Lower leg skin (tissue), 4 donors: ENCODE measurements at regions not wholly inside any gene's neighbourhood (a gene's known extent, or its start where the extent isn't known, plus 50 kb on each side); places are given as distances from the start of the nearest gene placed in this dataset.

Source experiments
- DNase-seq, 2 donors: peaks; one replicate each; pipeline ENCODE4 v3.0.0-alpha.2; 2019; ENCODE audit warnings: low spot score in 2 of 2
- H3K4me3 ChIP-seq: fragments of 200-600 bp; sonication (generic); 2 replicates; pipeline ENCODE4 v1.5.1; 2017; ENCODE audit warnings: mild to moderate bottlenecking, low read depth; ENCODE audit not compliant: poor library complexity, severe bottlenecking
- POLR2A ChIP-seq, 2 donors: fragments of 450-650 bp; IDR thresholded peaks; one replicate each; pipeline ENCODE4 v1.6.1; 2016 to 2017; ENCODE audit warnings: antibody characterized with exemption in 2 of 2, mild to moderate bottlenecking in 1 of 2, moderate library complexity in 1 of 2
- WGBS, 2 donors: methylation state at CpG; one replicate each; pipeline ENCODE4 v1.1.5; 2018; 5-methylcytosine and 5-hydroxymethylcytosine counted together
- intact Hi-C: fragments of 100-400 bp; cut with DNase I; formaldehyde crosslinking; loops from one replicate; pipeline ENCODE4 v1.15.0; 2023; ENCODE audit warnings: low total_unique reads
- TF ChIP-seq, protein P1 (sequence below), 3 donors: fragments of 450-650 bp; IDR thresholded peaks; one replicate each; pipeline ENCODE4 v1.5.1; 2016; ENCODE audit warnings: antibody characterized with exemption in 3 of 3, mild to moderate bottlenecking in 3 of 3, moderate library complexity in 2 of 3

DNA sequence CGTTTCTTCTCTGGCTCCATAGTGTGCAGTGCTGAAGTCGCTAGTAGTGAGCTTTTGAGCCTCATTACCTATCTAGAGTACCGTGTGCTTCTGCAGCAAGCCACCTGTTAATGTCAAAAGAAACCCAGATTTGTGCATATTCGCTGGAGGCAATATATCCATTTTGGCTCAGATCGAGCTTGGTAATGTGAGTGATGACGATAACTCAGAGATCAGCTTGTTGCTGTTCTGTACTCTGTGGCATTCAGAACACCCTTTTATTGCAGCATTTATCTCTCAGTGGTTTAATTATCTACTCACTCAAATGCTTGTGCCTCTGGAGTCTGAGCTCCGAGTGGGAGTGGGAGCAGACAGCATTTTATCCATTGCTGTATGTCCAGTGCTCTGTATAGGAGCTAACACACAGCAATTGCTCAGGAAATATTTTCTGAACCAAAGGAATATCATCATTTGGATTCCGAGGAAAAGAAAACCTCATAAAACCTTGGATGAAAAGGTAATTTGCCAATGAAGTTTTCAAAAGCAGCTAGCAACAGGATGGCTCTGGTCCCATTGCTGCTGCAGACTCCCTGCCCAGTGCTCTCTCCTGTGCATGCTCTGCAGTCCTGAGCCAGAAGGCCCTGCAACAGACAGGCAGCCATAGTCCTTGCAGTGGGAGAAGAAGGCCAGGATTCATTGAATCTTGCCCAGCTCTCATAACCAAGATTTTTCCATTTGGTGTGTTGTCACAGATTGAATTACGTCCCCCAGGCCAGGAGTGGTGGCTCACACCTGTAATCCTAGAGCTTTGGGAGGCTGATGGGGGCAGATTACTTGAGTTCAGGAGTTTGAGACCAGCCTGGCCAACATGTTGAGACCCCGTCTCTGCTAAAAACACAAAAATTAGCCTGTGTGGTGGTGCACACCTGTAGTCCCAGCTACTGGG is 183.8 kb downstream of the MYCN start:
- H3K4me3 ChIP-seq, result no peak overlapping the region
- no peak for DNase-seq
- TF ChIP-seq, protein P1, sequence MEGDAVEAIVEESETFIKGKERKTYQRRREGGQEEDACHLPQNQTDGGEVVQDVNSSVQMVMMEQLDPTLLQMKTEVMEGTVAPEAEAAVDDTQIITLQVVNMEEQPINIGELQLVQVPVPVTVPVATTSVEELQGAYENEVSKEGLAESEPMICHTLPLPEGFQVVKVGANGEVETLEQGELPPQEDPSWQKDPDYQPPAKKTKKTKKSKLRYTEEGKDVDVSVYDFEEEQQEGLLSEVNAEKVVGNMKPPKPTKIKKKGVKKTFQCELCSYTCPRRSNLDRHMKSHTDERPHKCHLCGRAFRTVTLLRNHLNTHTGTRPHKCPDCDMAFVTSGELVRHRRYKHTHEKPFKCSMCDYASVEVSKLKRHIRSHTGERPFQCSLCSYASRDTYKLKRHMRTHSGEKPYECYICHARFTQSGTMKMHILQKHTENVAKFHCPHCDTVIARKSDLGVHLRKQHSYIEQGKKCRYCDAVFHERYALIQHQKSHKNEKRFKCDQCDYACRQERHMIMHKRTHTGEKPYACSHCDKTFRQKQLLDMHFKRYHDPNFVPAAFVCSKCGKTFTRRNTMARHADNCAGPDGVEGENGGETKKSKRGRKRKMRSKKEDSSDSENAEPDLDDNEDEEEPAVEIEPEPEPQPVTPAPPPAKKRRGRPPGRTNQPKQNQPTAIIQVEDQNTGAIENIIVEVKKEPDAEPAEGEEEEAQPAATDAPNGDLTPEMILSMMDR (IDR thresholded peaks at IDR 0.05), result no peak
- no peak for TF ChIP-seq POLR2A (IDR thresholded peaks at IDR 0.05)
- WGBS, 2 donors, result 64 to 65% methylated on average over 10 of the region's 10 CpGs
- intact Hi-C loops, result no loop called here

DNA sequence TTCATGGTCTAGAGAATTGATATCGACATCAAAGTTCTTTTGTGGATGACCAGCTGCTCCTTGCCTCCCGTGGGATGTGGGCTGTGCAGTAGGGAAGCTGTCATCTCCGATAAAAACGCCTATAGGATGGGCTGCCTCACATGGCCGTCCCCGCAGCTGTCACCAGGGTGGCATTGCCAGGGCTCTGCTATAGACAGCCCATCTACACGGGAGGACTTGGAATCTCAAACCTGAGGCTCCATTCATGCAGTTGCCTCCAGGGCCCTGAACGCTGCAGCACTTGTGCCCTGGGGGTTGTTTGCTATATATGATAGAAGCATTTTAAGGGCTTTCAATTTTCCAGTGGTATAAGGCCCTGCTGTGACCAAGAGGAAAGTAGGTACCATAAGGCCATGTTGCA is 183.1 kb downstream of the MYCN start:
- TF ChIP-seq, protein P1 (IDR thresholded peaks at IDR 0.05), result no peak
- no peak for TF ChIP-seq POLR2A (IDR thresholded peaks at IDR 0.05)
- H3K4me3 ChIP-seq, result no peak overlapping the region
- intact Hi-C loops, result no loop called here
- no peak for DNase-seq
- WGBS, 2 donors, result 69 to 78% methylated on average over 8 of the region's 8 CpGs

DNA sequence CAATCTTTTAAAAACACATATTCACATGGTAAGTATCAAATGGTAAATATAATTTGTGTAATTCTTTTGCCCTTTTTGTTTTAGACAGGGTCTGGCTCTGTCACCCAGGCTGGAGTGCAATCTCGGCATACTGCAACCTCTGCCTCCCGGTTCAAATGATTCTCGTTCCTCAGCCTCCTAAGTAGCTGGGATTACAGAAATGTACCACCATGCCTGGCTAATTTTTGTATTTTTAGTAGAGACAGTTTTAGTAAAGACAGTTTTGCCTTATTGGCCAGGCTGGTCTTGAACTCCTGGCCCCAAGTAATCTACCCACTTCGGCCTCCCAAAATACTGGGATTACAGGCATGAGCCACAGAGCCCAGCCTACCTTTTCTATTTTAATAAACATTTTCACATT is 182.2 kb downstream of the MYCN start:
- intact Hi-C loops, result no loop called here
- 68 to 89% methylated on average over 4 of the region's 4 CpGs for WGBS, 2 donors

DNA sequence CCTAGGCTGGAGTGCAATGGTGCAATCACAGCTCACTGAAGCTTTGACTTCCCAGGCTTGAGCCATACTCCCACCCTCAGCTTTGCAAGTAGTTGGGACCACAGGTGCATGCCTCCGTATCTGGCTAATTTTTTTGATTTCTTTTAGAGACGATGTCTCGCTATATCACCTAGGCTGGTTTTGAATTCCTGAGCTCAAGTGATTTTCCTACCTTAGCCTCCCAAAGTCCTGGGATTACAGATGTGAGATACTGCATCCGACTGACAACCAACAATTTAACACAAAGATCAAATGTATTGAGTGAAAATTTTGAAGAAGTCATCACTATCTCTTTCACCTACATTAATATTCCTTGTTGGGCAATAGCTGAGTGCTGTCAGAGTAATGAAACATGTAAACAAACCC is 181.6 kb downstream of the MYCN start:
- no peak overlapping the region for H3K4me3 ChIP-seq
- intact Hi-C loops, result no loop called here
- DNase-seq, result no peak
- 91 to 93% methylated on average over 4 of the region's 4 CpGs for whole genome bisulfite sequencing, 2 donors
- TF ChIP-seq, protein P1 (IDR thresholded peaks at IDR 0.05), result no peak
- no peak for TF ChIP-seq POLR2A (IDR thresholded peaks at IDR 0.05)

More for the DNA sequence above, 182.2 kb downstream of the MYCN start:
- DNase-seq, result no peak
- H3K4me3 ChIP-seq, result no peak overlapping the region
- TF ChIP-seq, protein P1 (IDR thresholded peaks at IDR 0.05), result no peak
- no peak for TF ChIP-seq POLR2A (IDR thresholded peaks at IDR 0.05)

DNA sequence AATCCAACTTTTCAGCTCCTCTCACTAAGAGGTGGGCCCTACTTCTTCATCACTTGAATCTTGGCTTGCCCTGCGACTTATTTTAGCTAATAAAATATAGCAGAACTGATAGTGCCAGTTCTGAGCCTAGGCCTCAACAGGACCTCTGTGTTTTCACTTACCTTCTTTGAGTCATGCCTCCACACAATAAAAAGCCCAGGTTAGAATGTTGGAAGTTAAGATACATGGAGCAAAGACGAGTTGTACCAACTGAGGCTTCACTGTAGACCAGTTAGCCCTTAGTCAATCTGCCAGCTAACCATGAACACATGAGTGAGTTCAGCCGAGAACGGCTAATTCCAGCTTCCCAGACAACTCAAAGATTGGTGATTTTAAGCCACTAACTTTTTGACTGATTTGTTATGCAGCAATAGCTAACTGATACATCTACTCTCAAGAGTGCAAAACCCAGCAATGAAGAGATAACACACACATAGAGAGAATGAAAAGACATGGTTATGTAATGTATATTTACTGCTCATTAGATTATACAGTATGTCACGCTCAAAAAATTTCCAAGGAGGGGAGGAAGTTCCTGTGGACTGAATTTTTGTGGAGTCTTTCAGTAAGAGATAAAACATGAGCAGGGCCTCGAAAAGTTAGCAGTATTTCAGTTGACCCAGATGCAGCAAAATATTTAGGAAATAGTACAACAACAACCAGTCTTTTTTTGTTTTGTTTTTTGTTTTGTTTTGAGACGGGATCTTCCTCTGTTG is 181.1 kb downstream of the MYCN start:
- H3K4me3 ChIP-seq, result no peak overlapping the region
- WGBS, 2 donors, result 87 to 88% methylated on average over 7 of the region's 7 CpGs
- TF ChIP-seq, protein P1 (IDR thresholded peaks at IDR 0.05), result no peak
- no peak for TF ChIP-seq POLR2A (IDR thresholded peaks at IDR 0.05)
- intact Hi-C loops, result no loop called here
- no peak for DNase-seq
